EL (cell line): ENCODE measurements at regions not wholly inside any gene's neighbourhood (a gene's known extent, or its start where the extent isn't known, plus 50 kb on each side); places are given as distances from the start of the nearest gene placed in this dataset.

Experiments used
- DNase-seq: peaks from one replicate; pipeline ENCODE4 v3.0.0-alpha.2; 2016

GRCh38 chrX:39619182-39620009 is 478.4 kb downstream of the BCOR start:
- no peak for DNase-seq

GRCh38 chrX:39624166-39624565 is 473.6 kb downstream of the BCOR start:
- DNase-seq = no peak

DNA sequence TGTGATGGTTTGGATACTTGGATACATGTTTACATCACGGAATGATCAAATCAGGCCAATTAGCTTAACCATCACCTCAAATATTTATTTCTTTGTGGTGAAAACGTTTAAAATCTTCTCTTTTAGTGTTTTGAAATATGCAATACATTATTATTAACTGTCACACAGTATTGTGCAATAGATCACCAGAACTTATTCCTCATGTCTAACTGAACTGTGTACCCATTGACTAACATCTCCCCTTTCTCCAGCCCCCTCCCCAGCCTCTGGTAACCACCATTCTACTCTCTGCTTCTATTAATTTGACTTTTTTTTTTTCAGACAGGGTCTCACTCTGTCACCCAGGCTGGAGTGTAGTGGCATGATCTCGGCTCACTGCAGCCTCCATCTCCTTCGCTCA is 471.9 kb downstream of the BCOR start:
- no peak for DNase-seq

DNA sequence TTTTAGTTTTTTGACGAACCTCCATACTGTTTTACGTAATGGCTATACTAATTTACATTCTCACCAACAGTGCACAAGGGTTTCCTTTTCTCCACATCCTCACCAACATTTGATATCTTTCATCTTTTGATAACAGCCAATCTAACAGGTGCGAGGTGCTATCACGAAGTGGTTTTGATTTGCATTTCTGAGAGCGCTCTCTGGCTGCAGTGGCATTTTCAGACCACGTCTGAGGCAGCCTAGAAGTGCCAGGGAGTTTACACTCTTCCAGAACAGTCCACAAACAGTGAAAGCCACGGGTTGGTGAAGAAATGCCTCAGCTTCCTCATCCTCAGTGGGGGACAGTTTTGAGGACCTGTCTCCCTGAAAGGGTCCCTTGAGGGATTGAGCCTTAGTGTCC is 471.0 kb downstream of the BCOR start:
- DNase-seq = no peak

DNA sequence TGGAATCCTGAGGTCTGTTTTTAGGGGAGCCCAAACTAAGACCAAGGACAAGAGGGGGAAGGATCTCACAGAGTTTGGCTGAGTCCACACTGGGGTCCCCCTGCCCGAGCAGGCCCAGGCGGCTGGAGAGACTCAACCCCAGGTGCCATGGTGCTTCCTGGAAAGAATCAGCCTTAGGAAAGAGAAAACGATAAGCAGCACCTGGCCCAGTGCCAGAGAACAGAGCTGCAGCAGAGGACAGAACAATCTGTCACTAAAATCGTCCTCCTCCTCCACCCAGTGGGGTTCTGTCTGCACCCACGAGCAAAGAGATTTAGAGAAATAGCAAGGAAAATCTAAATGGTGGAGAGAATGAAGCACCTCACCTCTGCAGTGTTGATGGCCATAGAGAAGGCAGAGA is 470.5 kb downstream of the BCOR start:
- DNase-seq = no peak

GRCh38 chrX:39629001-39629400 is 468.8 kb downstream of the BCOR start:
- no peak for DNase-seq

- DNase-seq = no peak
Measured at GRCh38 chrX:39630344-39630743, 467.4 kb downstream of the BCOR start.

DNA sequence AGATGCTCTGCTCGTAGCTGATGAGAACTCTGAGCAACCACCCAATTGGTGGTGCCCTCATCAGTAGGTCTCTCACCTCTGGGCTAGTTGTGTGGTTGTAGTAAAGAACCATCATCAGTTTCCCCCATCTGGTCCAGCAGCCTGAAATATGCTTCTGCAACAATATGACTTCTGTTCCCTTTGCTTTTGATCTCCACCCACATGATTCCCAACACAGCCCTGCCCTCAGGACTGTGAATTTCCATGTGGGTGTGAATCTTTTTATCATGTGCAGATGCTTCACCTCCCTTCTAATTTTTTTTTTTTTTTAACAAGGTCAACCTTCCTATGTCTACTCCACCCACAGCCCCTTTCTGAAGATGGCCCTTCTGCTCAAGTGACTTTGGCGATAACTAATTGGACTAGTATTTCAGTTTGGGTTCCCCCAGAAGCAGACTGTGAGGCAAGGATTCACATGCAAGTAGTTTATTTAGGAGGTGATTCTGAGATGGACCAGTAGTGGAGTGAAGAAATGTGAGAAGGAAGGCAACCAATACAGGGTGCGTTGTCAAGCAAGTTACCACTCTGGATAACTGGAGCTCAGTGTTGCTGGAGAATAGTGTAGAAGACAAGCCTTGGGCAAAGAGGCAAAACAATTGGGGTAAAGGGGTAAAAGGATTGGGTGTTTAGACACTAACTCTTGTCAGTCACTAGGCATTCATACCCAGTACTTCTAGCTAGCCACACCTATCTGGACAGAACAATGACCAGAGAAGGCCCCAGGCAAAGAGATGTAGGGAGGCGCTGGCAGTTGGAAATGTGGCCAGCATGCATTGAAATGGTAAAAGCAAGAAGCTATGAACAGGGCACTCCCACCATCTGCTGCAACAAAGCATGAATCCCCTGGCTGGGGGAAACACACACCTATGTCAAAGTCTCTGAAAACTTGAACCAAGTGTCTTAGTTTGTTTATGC is 466.2 kb downstream of the BCOR start:
- no peak for DNase-seq

- peak; percentile 52 for DNase-seq
Measured at GRCh38 chrX:39633293-39633692, 464.5 kb downstream of the BCOR start.

- DNase-seq = no peak
Measured at GRCh38 chrX:39636481-39636880, 461.3 kb downstream of the BCOR start.

DNA sequence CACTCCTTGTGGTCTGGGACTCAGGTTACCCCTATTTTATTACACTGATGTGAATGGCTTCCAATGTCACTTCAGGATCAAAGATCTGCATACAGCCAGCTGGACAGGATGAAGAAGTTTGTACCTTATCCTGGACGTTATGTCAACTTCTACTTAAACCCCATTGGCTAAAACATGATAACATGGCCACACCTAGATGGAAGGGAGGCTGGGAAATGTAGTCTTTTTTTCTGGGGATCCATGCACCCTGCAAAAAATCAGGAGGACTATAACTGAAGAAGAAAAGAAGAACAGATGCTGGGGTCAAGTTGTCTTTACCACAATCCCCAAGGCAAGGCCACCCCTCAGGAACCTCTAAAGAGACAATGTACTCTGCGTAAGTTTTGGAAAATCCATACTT is 459.2 kb downstream of the BCOR start:
- no peak for DNase-seq

DNA sequence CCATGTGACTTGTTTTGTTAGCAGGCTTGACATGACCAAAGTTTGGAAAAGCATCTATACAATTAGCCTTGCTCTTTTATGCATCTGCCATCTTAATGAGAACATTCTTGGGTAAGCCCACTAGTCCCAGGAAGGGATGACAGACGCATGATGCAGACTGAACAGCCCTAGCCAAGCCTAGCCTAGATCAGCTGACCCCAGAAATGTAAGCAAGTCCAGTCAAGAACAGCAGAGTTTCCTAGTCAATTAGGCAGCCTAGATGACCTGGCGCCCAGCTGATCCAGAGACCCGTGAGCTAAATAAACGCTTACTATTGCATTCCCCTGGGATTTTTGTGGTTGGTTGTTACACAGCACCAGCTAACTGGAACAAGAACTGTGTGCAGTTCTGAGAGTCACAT is 457.9 kb downstream of the BCOR start:
- DNase-seq = no peak

DNA sequence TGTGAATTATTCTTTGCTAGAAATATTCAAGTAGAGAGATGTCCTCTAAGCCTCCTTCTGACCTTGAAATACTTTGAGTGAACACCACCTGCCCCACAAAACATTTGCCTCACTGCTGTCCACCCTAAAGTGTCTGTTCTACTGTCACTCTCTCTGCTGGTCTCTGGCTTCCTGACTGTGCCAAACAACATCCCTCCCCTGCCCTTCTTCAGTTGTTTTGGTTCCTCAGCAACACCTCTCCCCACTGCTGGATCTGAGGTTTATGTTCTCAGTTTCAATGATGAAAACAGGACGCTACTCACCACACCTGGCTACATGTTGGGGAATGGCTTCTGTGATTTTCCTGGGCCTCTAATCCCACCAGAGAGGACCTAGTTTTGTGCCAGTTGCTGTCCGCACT is 456.9 kb downstream of the BCOR start:
- no peak for DNase-seq

GRCh38 chrX:39642071-39642470 is 455.7 kb downstream of the BCOR start:
- no peak for DNase-seq

- DNase-seq = no peak
Measured at GRCh38 chrX:39643550-39643949, 454.2 kb downstream of the BCOR start.

DNA sequence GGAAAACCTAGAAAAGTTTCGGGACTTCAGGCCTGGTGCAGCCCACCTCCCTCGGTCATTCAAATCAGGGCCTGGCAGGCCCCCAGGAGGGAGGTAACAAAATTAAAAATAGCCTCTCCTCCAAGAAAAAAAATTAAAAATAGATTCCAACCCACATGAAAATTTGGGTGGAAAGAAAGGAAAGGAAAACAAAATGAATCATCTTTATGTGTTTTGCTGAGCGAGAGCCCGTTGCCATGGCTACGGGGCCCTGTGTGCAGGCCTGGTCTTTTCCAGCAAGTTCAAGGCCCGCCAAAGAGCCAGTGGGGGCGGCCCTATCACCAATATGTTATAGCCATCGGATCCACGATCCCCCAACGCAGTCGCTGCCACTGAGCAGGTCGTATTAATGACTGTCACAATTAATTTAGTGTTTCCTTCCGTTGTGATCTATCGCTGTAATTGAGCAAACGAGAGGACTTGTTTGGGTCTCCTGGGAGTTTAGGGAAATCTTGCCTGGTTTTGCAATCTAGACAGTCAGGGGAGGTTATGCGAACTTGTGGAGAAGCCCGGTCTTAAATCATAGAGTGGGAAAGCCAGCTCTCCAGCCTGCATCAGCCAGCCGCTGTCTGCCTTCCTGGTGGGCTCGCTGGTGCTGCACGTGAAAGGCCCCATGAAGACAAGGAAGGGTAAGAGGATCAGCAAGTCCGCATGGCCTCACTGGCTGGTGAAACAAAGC is 452.4 kb downstream of the BCOR start:
- DNase-seq = peak; percentile 54

GRCh38 chrX:39648548-39649254 is 449.1 kb downstream of the BCOR start:
- DNase-seq = no peak

- DNase-seq = no peak
Measured at GRCh38 chrX:39650768-39651347, 446.9 kb downstream of the BCOR start.

- peak; percentile 4 for DNase-seq
Measured at GRCh38 chrX:39652336-39652735, 445.4 kb downstream of the BCOR start.

GRCh38 chrX:39653691-39654090 is 444.1 kb downstream of the BCOR start:
- DNase-seq = no peak

GRCh38 chrX:39654183-39654925 is 443.4 kb downstream of the BCOR start:
- DNase-seq = no peak

DNA sequence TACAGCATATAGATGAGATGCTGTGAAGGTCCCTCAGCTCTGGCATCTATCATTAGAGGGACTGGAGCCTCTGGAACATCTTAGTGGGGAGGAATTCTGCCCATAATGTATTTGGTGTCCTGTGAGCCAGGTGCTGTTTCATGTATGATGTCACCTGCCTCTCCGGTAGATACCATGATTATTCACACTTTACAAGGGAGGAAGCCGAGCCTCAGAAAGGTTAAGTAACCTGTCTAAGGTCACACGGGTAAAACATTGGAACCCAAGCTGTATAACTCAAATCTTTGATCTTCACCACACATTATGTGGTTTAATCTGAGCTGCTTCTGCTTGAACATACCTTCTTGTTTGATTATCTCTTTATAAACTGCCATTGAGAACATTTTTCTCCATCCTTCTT is 442.8 kb downstream of the BCOR start:
- DNase-seq = no peak
